Loucy (cell line): ENCODE measurements at regions not wholly inside any gene's neighbourhood (a gene's known extent, or its start where the extent isn't known, plus 50 kb on each side); places are given as distances from the start of the nearest gene placed in this dataset.

ENCODE experiments used
- EZH2phosphoT487 ChIP-seq: fragments of 200-600 bp; IDR thresholded peaks from 2 replicates; pipeline ENCODE4 v1.6.1; 2018; ENCODE audit warnings: antibody characterized with exemption, mild to moderate bottlenecking, moderate library complexity, borderline replicate concordance
- TF ChIP-seq, protein P1 (sequence below): fragments of 200-600 bp; sonication (generic); conservative IDR thresholded peaks from 2 replicates; pipeline ENCODE4 v1.5.1; 2014; ENCODE audit warnings: mild to moderate bottlenecking, antibody characterized with exemption, low read length

GRCh38 chr5:20832204-20833080 lies 844.4 kb upstream of the CDH18 start:
- TF ChIP-seq, protein P1, sequence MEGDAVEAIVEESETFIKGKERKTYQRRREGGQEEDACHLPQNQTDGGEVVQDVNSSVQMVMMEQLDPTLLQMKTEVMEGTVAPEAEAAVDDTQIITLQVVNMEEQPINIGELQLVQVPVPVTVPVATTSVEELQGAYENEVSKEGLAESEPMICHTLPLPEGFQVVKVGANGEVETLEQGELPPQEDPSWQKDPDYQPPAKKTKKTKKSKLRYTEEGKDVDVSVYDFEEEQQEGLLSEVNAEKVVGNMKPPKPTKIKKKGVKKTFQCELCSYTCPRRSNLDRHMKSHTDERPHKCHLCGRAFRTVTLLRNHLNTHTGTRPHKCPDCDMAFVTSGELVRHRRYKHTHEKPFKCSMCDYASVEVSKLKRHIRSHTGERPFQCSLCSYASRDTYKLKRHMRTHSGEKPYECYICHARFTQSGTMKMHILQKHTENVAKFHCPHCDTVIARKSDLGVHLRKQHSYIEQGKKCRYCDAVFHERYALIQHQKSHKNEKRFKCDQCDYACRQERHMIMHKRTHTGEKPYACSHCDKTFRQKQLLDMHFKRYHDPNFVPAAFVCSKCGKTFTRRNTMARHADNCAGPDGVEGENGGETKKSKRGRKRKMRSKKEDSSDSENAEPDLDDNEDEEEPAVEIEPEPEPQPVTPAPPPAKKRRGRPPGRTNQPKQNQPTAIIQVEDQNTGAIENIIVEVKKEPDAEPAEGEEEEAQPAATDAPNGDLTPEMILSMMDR, result no peak
- no peak for TF ChIP-seq EZH2phosphoT487
